ENCODE measurements at regions not wholly inside any gene's neighbourhood (a gene's known extent, or its start where the extent isn't known, plus 50 kb on each side); places are given as distances from the start of the nearest gene placed in this dataset.
A peak's percentile ranks its signal among the peaks of the same experiment; 100 is the strongest.

DNA sequence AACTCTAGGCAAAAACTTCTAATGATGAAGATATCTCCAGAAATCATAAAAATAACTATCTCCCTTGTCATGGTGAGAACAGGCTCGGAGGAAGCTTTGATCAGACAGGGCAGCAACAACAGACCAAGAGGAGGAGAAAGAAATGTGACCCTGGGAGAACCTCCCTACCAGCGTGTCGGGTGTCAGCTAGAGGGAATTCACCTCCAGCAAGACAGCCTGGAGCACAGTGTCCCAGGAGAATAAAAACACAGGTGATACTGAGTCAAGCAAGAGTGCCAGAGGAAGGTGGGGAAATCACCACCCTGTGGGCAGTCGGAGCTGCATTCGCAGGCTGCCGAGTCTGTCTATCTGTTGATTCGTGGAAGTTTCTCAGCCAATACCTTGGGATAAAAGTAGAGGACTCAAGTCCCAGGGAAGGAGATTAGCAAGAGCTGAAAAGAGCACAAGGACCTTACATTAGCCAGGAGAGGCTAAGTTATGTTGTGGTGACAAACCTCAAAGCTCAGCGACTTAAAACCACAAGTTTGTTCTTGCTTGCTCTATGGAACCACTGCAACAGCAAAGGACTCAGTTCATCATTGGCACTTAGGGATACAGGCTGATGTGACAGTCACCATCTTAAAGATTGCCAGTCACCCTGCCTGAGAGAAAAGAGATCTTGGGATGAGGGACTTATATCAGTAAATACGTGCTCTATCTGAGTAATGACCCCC is 598.3 kb downstream of the CCDC171 start:
- WGBS: 75% methylated on average over 9 of the region's 9 CpGs
- H3K4me3 ChIP-seq (ENCODE audit: low read length): no peak overlapping the region
- no peak for DNase-seq
- intact Hi-C loops (cut with DNase I): no loop called here
- no peaks in the 10 kb centered on the region for H3K27me3 ChIP-seq (ENCODE audit: control insufficient read depth, insufficient read depth)
- no peak overlapping the region for H3K27ac ChIP-seq (ENCODE audit: low read length)
- no peaks in the 10 kb centered on the region for H3K9me3 ChIP-seq (ENCODE audit: control insufficient read depth, low read length)
- peaks cover 2% of the 10 kb centered on the region for H3K4me1 ChIP-seq (ENCODE audit: control insufficient read depth, insufficient read depth, low read length)
- no peak for ATAC-seq

DNA sequence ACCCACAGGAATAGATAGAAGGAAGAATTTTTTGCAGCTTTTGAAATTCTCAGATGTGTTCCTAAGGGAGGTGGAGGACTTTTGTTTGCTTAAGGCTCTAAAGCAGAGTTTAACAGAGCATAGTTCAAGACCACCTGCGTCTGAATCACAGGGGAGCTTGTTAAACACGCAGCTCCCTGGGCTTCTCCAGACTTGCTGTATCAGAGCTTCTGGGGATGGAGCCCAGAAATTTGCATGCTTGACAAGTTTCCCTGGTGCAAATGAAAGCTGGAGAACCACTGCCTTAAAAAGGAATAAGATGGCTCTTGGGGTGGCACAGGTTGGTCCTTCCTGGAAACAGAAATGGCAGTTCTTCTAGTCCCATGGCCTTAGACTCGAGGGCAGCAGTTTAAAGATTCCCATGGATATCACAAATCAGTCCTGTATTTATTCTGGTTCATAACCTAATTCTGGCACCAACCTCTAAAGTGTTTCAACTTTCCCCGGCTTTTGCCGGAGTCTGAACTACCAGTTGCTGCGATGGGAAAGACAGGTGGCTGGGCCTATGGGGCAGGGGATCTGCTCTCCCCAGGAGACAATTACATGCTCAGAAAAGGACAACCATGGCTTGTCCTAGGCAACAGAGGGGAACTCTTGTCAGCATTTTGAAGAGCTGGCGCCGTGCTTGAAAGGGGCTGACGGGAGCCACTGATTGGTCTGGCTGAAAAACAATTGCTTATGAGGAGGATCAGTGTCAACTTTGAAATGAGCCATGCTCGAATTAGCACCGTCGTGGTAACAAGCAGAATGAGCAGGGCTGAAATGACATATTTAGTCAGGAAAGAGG is 599.6 kb downstream of the CCDC171 start:
- no peak overlapping the region for H3K4me3 ChIP-seq (ENCODE audit: low read length)
- intact Hi-C loops (cut with DNase I): no loop called here
- no peaks in the 10 kb centered on the region for H3K27me3 ChIP-seq (ENCODE audit: control insufficient read depth, insufficient read depth)
- WGBS: 78% methylated on average over 12 of the region's 12 CpGs
- no peaks in the 10 kb centered on the region for H3K9me3 ChIP-seq (ENCODE audit: control insufficient read depth, low read length)
- no peak overlapping the region for H3K27ac ChIP-seq (ENCODE audit: low read length)
- H3K4me1 ChIP-seq (ENCODE audit: control insufficient read depth, insufficient read depth, low read length): peaks cover 2% of the 10 kb centered on the region
- DNase-seq (no peak), ATAC-seq (no peak)

DNA sequence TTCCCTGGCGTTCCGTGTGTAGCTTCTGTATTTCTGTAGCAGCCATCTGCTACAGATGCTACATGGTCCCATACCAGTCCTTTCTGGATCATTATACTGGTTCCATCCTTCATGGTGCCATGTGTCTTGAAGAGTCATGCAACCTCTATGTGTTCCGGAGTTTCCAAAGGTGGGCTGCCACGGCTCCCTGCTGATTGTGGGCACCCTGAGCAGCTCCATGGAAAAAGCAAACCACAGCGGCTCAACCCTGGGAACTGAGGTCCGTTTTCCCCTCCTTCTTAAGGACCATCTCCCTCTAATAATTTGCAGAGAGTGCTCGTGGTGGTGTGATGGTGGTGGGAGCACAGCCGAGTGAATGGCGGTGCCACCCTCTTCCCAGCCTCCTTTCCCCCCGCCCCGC is 600.4 kb downstream of the CCDC171 start:
- Histone ChIP-seq H3K27ac (ENCODE audit: low read length) (no peak overlapping the region), H3K4me1 (ENCODE audit: control insufficient read depth, insufficient read depth, low read length) (peaks cover 2% of the 10 kb centered on the region), H3K9me3 (ENCODE audit: control insufficient read depth, low read length) (no peaks in the 10 kb centered on the region), H3K27me3 (ENCODE audit: control insufficient read depth, insufficient read depth) (no peaks in the 10 kb centered on the region), H3K4me3 (ENCODE audit: low read length) (no peak overlapping the region)
- 95% methylated on average over 11 of the region's 11 CpGs for WGBS
- DNase-seq: no peak
- intact Hi-C loops (cut with DNase I): no loop called here
- ATAC-seq: no peak

DNA sequence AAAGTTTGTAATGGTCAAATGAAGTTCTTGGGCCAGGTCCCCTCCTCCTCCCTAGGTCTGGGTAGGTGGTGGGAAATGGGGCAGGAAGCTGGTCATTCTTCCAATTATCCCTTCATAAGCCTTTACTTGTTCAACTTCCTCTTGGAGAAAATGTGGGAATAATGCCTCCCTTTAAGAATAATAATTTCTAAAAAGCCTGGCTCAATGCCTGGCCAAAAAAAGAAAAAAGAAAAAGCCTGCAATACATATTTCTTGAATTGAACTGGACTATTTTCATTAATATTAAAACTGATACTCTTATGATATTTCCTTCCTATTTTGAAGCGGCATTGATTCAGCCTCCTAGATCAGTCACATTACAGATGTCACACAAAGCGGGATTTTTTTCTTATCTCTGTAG is 600.9 kb downstream of the CCDC171 start:
- peaks cover 2% of the 10 kb centered on the region for H3K4me1 ChIP-seq (ENCODE audit: control insufficient read depth, insufficient read depth, low read length)
- no peak overlapping the region for H3K27ac ChIP-seq (ENCODE audit: low read length)
- no peaks in the 10 kb centered on the region for H3K27me3 ChIP-seq (ENCODE audit: control insufficient read depth, insufficient read depth)
- WGBS: 73% methylated on average over 2 of the region's 2 CpGs
- no peaks in the 10 kb centered on the region for H3K9me3 ChIP-seq (ENCODE audit: control insufficient read depth, low read length)
- intact Hi-C loops (cut with DNase I): no loop called here
- DNase-seq (no peak), ATAC-seq (no peak)
- H3K4me3 ChIP-seq (ENCODE audit: low read length): no peak overlapping the region

DNA sequence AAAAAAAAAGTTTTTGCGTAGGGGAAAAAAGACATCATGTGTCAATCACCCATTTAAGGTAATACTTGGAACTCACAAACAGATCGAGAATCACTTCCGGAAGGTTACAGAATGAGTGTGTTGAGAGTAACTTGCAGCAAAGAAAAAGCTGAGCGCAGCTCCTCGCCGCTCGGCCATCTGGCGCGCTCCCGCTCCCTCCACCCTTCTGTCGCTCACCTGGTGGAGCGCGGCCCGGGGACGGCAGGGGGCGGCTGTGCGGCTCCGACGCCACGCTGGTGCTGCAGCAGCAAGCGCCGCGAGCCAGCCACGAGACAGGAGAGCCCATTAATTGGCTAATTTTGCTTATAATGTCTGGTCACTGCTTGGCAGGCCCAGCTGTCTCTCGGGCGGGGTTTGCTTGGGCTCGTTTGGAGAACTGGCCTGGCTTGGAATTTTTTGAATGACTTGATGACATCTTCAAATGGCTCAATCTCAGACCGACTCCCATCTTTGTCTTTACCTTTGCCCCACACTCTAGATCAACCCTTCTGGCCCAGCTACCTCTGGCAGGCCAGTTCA is 601.8 kb downstream of the CCDC171 start:
- ATAC-seq (peak; percentile 59 to 72), DNase-seq (peak; percentile 38 to 76 (median 66))
- no peaks in the 10 kb centered on the region for H3K9me3 ChIP-seq (ENCODE audit: control insufficient read depth, low read length)
- H3K27ac ChIP-seq (ENCODE audit: low read length): no peak overlapping the region
- H3K4me1 ChIP-seq (ENCODE audit: control insufficient read depth, insufficient read depth, low read length): peaks cover 2% of the 10 kb centered on the region
- no peaks in the 10 kb centered on the region for H3K27me3 ChIP-seq (ENCODE audit: control insufficient read depth, insufficient read depth)
- intact Hi-C loops (cut with DNase I): no loop called here
- 18% methylated on average over 28 of the region's 28 CpGs for WGBS
- peak overlapping the region; percentile 7 for H3K4me3 ChIP-seq (ENCODE audit: low read length)

DNA sequence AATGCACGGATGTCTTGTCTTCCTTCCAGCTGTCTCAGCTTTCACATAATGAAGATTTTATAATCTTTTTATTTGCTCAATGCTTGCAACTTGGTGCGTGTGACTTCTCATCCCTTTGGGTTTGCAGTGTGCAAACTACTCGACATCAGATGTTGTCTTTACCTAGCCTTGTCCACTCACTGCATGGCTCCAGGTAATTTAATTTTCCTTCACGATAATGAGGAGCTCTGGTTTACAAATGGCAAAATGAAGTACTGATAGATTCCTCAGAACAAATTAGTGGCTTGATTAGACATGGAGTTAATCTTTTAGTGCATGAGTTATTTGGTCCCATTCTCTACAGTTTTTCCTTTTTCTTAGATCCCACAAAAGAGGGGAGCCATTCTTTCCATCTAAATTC is 603.0 kb downstream of the CCDC171 start:
- ATAC-seq: no peak
- DNase-seq: no peak
- H3K4me1 ChIP-seq (ENCODE audit: control insufficient read depth, insufficient read depth, low read length): peaks cover 2% of the 10 kb centered on the region
- no peaks in the 10 kb centered on the region for H3K9me3 ChIP-seq (ENCODE audit: control insufficient read depth, low read length)
- intact Hi-C loops (cut with DNase I): no loop called here
- no peak overlapping the region for H3K4me3 ChIP-seq (ENCODE audit: low read length)
- no peaks in the 10 kb centered on the region for H3K27me3 ChIP-seq (ENCODE audit: control insufficient read depth, insufficient read depth)
- H3K27ac ChIP-seq (ENCODE audit: low read length): no peak overlapping the region
- 93% methylated on average over 4 of the region's 4 CpGs for WGBS

DNA sequence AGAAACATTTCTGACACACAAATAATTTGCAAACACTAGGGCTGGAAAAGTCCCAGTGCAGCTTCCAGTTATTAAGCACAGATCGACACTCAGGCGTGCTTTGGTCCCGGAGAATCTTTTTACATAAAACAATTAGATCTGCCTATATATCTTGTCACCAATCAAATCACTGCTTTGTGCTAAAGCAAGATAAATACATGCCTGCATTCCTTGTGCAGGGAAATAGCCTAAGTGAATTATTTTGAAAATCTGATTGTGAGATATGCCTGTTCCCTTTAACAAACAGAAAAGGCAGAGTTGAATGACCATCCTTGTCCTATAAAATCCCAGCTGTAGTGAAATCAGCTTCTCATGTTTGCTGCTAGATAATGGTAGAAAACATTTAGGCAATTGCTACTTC is 604.4 kb downstream of the CCDC171 start:
- 90% methylated on average over 3 of the region's 3 CpGs for WGBS
- peaks cover 2% of the 10 kb centered on the region for H3K4me1 ChIP-seq (ENCODE audit: control insufficient read depth, insufficient read depth, low read length)
- H3K27me3 ChIP-seq (ENCODE audit: control insufficient read depth, insufficient read depth): no peaks in the 10 kb centered on the region
- DNase-seq: no peak
- ATAC-seq: no peak
- no peak overlapping the region for H3K4me3 ChIP-seq (ENCODE audit: low read length)
- H3K9me3 ChIP-seq (ENCODE audit: control insufficient read depth, low read length): no peaks in the 10 kb centered on the region
- no peak overlapping the region for H3K27ac ChIP-seq (ENCODE audit: low read length)
- intact Hi-C loops (cut with DNase I): no loop called here

DNA sequence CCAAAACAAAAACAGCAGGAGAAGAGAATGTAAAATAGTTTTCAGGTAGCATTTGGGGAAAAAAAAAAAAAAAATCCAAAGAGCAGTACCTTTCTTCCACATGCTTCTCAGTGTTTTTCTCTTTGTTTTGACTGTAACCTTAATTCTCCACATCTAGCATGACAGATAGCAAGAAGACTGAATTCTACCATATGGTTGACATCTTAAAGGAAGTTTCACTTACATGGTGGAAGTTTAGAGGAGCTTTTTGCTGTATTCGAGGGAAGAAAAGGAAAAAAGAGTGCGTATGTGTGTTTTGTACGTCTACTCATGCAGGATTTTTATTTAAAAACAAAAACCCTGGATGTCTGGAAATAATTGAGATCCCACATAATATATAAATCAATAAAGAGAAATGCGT is 604.8 kb downstream of the CCDC171 start:
- 86% methylated on average over 4 of the region's 4 CpGs for WGBS
- no peak overlapping the region for H3K4me3 ChIP-seq (ENCODE audit: low read length)
- no peak for ATAC-seq
- intact Hi-C loops (cut with DNase I): no loop called here
- H3K4me1 ChIP-seq (ENCODE audit: control insufficient read depth, insufficient read depth, low read length): peaks cover 2% of the 10 kb centered on the region
- DNase-seq: no peak
- H3K27ac ChIP-seq (ENCODE audit: low read length): no peak overlapping the region
- H3K27me3 ChIP-seq (ENCODE audit: control insufficient read depth, insufficient read depth): no peaks in the 10 kb centered on the region
- H3K9me3 ChIP-seq (ENCODE audit: control insufficient read depth, low read length): no peaks in the 10 kb centered on the region

DNA sequence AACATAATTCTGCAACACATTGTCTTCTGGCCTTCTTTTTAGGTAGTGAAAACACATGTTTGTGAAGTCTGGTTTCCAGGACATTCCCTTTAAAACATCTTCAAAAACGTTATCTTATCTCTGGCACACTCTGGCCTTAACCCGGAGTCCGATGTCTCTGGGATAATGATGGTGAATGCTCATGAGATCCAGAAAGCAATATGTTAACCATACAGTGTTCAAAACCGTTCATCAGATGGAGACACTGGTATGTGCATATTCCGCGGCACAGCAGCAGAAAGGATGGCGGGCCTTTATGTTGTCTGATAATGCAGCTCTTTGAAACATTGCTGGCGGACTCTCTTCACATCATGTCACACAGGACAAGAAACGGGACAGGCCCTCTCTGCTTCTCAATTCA is 605.2 kb downstream of the CCDC171 start:
- H3K27ac ChIP-seq (ENCODE audit: low read length): no peak overlapping the region
- no peak for DNase-seq
- WGBS: 68% methylated on average over 9 of the region's 9 CpGs
- ATAC-seq: no peak
- H3K27me3 ChIP-seq (ENCODE audit: control insufficient read depth, insufficient read depth): no peaks in the 10 kb centered on the region
- no peak overlapping the region for H3K4me3 ChIP-seq (ENCODE audit: low read length)
- peaks cover 2% of the 10 kb centered on the region for H3K4me1 ChIP-seq (ENCODE audit: control insufficient read depth, insufficient read depth, low read length)
- H3K9me3 ChIP-seq (ENCODE audit: control insufficient read depth, low read length): no peaks in the 10 kb centered on the region
- intact Hi-C loops (cut with DNase I): no loop called here

DNA sequence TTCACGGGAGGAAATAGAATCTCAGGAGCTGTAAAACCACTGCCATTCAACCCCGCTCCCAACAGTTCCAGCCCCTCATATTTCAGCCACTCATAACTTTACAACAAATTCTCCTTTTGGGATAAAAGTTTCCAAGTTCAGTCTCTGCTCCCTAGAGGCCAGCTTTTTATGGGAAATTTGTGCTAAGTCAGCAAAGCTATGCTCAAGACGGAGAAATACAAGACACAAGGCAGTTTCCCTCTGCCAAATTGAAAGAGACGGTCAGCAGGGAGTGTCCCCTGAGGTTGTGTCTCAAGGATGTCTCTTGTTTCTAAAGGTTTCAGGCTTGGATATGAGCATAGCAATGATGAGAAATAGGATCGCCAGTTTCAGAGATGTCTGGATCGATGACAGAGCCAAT is 608.6 kb downstream of the CCDC171 start:
- intact Hi-C loops (cut with DNase I): no loop called here
- H3K27me3 ChIP-seq (ENCODE audit: control insufficient read depth, insufficient read depth): no peaks in the 10 kb centered on the region

DNA sequence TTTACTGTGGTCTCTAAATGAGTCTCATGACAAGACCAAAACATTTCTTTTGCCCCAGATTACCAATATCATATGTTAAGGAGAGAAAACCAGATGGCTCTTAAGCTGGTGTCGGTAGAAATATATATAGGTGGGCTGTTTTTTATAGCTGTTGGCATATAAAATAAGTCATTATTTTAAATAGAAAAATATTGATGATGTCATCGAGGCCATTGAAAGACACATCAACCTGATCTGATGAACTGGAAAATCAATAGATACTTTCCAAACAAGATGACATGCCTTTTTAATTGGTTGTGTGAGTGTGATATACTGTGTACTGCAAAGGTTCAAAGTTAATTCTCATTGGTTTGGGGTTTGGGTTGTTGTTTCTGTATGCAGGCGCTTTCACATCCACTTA is 617.3 kb downstream of the CCDC171 start:
- Histone ChIP-seq H3K4me1 (ENCODE audit: control insufficient read depth, insufficient read depth, low read length) (no peaks in the 10 kb centered on the region), H3K27me3 (ENCODE audit: control insufficient read depth, insufficient read depth) (no peaks in the 10 kb centered on the region), H3K4me3 (ENCODE audit: low read length) (no peak overlapping the region), H3K27ac (ENCODE audit: low read length) (no peak overlapping the region), H3K9me3 (ENCODE audit: control insufficient read depth, low read length) (no peaks in the 10 kb centered on the region)
- ATAC-seq (no peak), DNase-seq (no peak)
- 91% methylated on average over 3 of the region's 3 CpGs for WGBS
- intact Hi-C loops (cut with DNase I): no loop called here

More for the DNA sequence above, 608.6 kb downstream of the CCDC171 start:
- no peaks in the 10 kb centered on the region for H3K9me3 ChIP-seq (ENCODE audit: control insufficient read depth, low read length)
- WGBS: 76% methylated on average over 6 of the region's 6 CpGs
- H3K4me1 ChIP-seq (ENCODE audit: control insufficient read depth, insufficient read depth, low read length): no peaks in the 10 kb centered on the region
- ATAC-seq (no peak), DNase-seq (no peak)
- H3K4me3 ChIP-seq (ENCODE audit: low read length): no peak overlapping the region
- H3K27ac ChIP-seq (ENCODE audit: low read length): no peak overlapping the region

All from right cardiac atrium (tissue), 5 donors.